HuH-7.5 (cell line): ENCODE measurements at regions not wholly inside any gene's neighbourhood (a gene's known extent, or its start where the extent isn't known, plus 50 kb on each side); places are given as distances from the start of the nearest gene placed in this dataset.
"Not testable (repeated sequence)": the region's sequence is repeated elsewhere in the genome, so short reads cannot be mapped to it uniquely, and the experiment has no call there.

Source experiments
- DNase-seq: peaks from one replicate; pipeline ENCODE4 v3.0.0; 2011; ENCODE audit warnings: low spot score

- DNase-seq = no peak
These were observed 531.2 kb downstream of the KIF2B start for GRCh38 chr17:54353789-54354525.

- not testable (repeated sequence) for DNase-seq
These were observed 538.3 kb downstream of the KIF2B start for GRCh38 chr17:54361073-54361472.

- no peak for DNase-seq
These were observed 531.7 kb upstream of the TOM1L1 start for GRCh38 chr17:54368906-54369305.

- DNase-seq = no peak
These were observed 528.4 kb upstream of the TOM1L1 start for GRCh38 chr17:54372069-54372749.

- no peak for DNase-seq
These were observed 526.7 kb upstream of the TOM1L1 start for GRCh38 chr17:54373970-54374369.

- not testable (repeated sequence) for DNase-seq
These were observed 524.2 kb upstream of the TOM1L1 start for GRCh38 chr17:54376409-54376808.

GRCh38 chr17:54381482-54381881, 519.2 kb upstream of the TOM1L1 start:
- DNase-seq = no peak

- no peak for DNase-seq
These were observed 496.4 kb upstream of the TOM1L1 start for GRCh38 chr17:54404259-54404658.

- no peak for DNase-seq
These were observed 494.8 kb upstream of the TOM1L1 start for GRCh38 chr17:54405826-54406225.

GRCh38 chr17:54408731-54409130, 491.9 kb upstream of the TOM1L1 start:
- DNase-seq = no peak

GRCh38 chr17:54418467-54418866, 482.2 kb upstream of the TOM1L1 start:
- no peak for DNase-seq

- no peak for DNase-seq
These were observed 475.0 kb upstream of the TOM1L1 start for GRCh38 chr17:54425671-54426070.

GRCh38 chr17:54426296-54426886, 474.3 kb upstream of the TOM1L1 start:
- peak; percentile 1 for DNase-seq

- DNase-seq = no peak
These were observed 464.7 kb upstream of the TOM1L1 start for GRCh38 chr17:54435966-54436365.

- DNase-seq = no peak
These were observed 460.8 kb upstream of the TOM1L1 start for GRCh38 chr17:54439816-54440215.

- no peak for DNase-seq
These were observed 449.6 kb upstream of the TOM1L1 start for GRCh38 chr17:54451051-54451450.

- DNase-seq = no peak
These were observed 447.8 kb upstream of the TOM1L1 start for GRCh38 chr17:54452666-54453348.

GRCh38 chr17:54455251-54455868, 445.3 kb upstream of the TOM1L1 start:
- no peak for DNase-seq

GRCh38 chr17:54465443-54465842, 435.2 kb upstream of the TOM1L1 start:
- not testable (repeated sequence) for DNase-seq

- DNase-seq = no peak
These were observed 433.8 kb upstream of the TOM1L1 start for GRCh38 chr17:54466875-54467274.

GRCh38 chr17:54482843-54483242, 417.8 kb upstream of the TOM1L1 start:
- DNase-seq = no peak

GRCh38 chr17:54493691-54494090, 407.0 kb upstream of the TOM1L1 start:
- DNase-seq = no peak
